Keratinocyte (primary cell): ENCODE measurements at regions not wholly inside any gene's neighbourhood (a gene's known extent, or its start where the extent isn't known, plus 50 kb on each side); places are given as distances from the start of the nearest gene placed in this dataset.

Experiments used
- DNase-seq: peaks from one replicate; pipeline ENCODE4 v3.0.0-alpha.2; 2011; ENCODE audit warnings: low read depth, missing footprints, low spot score
- FAIRE-seq: peaks from 2 replicates; lab custom pipeline; 2011; peaks lifted over from hg19 to GRCh38; lab: Jason Lieb, UNC
- H2AFZ ChIP-seq: 2 replicates; pipeline ENCODE4 v1.6.0; 2012; ENCODE audit warnings: low read length, control low read depth, inconsistent platforms; ENCODE audit not compliant: control insufficient read depth
- H3K27ac ChIP-seq: 2 replicates; pipeline ENCODE4 v1.5.1; 2011; ENCODE audit warnings: low read length; ENCODE audit not compliant: control insufficient read depth, insufficient read depth
- H3K27me3 ChIP-seq: 3 replicates; pipeline ENCODE4 v1.6.0; 2011; ENCODE audit warnings: low read length; ENCODE audit not compliant: control insufficient read depth, insufficient read depth; ENCODE audit errors: extremely low read depth
- H3K36me3 ChIP-seq, 2 experiments: 2 replicates in 1 of 2; 3 replicates in 1 of 2; pipeline ENCODE4 v1.5.1; 2011; ENCODE audit warnings: low read length in 2 of 2, mild to moderate bottlenecking in 1 of 2; ENCODE audit not compliant: control insufficient read depth in 2 of 2, insufficient read depth in 2 of 2; ENCODE audit errors: extremely low read depth in 1 of 2
- H3K4me1 ChIP-seq: 3 replicates; pipeline ENCODE4 v1.5.1; 2011; ENCODE audit warnings: low read length; ENCODE audit not compliant: control insufficient read depth, insufficient read depth; ENCODE audit errors: extremely low read depth
- H3K4me2 ChIP-seq: 3 replicates; pipeline ENCODE4 v1.6.0; 2011; ENCODE audit warnings: low read depth, low read length; ENCODE audit not compliant: control insufficient read depth, insufficient read depth; ENCODE audit errors: extremely low read depth
- H3K4me3 ChIP-seq, 3 experiments: fragments of 200-600 bp in 1 of 3; sonication (generic) in 1 of 3; 2 replicates in 2 of 3; 3 replicates in 1 of 3; pipeline ENCODE4 v1.5.1; 2011 to 2016; ENCODE audit warnings: low read length in 3 of 3, mild to moderate bottlenecking in 3 of 3, control low read depth in 2 of 3, inconsistent platforms in 1 of 3, low read depth in 1 of 3, mixed read lengths in 1 of 3, mixed run types in 1 of 3, moderate library complexity in 1 of 3; ENCODE audit not compliant: control insufficient read depth in 2 of 3, insufficient read depth in 2 of 3; ENCODE audit errors: extremely low read depth in 1 of 3
- H3K79me2 ChIP-seq: 2 replicates; pipeline ENCODE4 v1.6.0; 2012; ENCODE audit warnings: low read length; ENCODE audit not compliant: control insufficient read depth, insufficient read depth
- H3K9ac ChIP-seq: 3 replicates; pipeline ENCODE4 v1.6.0; 2011; ENCODE audit warnings: low read length; ENCODE audit not compliant: control insufficient read depth, insufficient read depth; ENCODE audit errors: extremely low read depth
- H3K9me1 ChIP-seq: 3 replicates; pipeline ENCODE4 v1.6.0; 2011; ENCODE audit warnings: low read length; ENCODE audit not compliant: control insufficient read depth, insufficient read depth; ENCODE audit errors: extremely low read depth
- H3K9me3 ChIP-seq: 2 replicates; pipeline ENCODE4 v1.5.1; 2012; ENCODE audit warnings: low read depth, low read length; ENCODE audit not compliant: control insufficient read depth
- H4K20me1 ChIP-seq: 3 replicates; pipeline ENCODE4 v1.6.0; 2011; ENCODE audit warnings: low read length; ENCODE audit not compliant: control insufficient read depth, insufficient read depth; ENCODE audit errors: extremely low read depth
- EZH2 ChIP-seq: IDR thresholded peaks from one replicate; pipeline ENCODE4 v1.6.1; 2012; ENCODE audit warnings: inconsistent platforms, mild to moderate bottlenecking, low read length, moderate library complexity
- dilution Hi-C: fragments of 300-500 bp; cut with MboI; formaldehyde crosslinking; loops from one replicate; pipeline ENCODE4 v1.7.0; 2020; ENCODE audit warnings: low sequenced_read_pairs; ENCODE audit not compliant: extremely low pct_ligation_motif_present
- TF ChIP-seq, protein P1 (sequence below), 3 experiments: IDR thresholded peaks in 1 of 3; conservative IDR thresholded peaks in 1 of 3; optimal IDR thresholded peaks in 1 of 3; 2 replicates in 2 of 3; 3 replicates in 1 of 3; pipeline versions ENCODE3 to v1.5.1; 2011; ENCODE audit warnings: low read length in 3 of 3, mild to moderate bottlenecking in 3 of 3, moderate library complexity in 2 of 3, control low read depth in 1 of 3, inconsistent platforms in 1 of 3; ENCODE audit not compliant: insufficient read depth in 2 of 3; ENCODE audit errors: extremely low read depth in 1 of 3

DNA sequence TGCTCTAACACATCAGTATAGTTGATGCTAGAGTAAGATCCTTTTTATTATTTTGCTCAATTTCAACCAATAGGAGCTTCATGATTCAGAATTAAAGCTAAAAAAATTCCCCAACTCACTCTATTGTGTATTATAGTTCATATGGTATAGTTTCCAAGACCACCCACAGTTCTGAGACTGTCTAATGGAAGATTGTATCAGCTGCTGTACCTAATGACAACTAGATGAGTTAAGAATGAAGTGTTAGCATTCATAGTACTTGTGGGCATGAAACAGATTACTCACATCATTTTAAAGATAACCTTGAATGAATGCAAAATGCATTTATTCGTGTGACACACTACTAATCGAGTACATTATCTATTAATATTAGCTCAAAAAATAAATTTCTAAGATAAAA is 289.9 kb upstream of the ATP11B start:
- no peak overlapping the region for H3K9ac ChIP-seq
- H3K79me2 ChIP-seq, result no peaks in the 10 kb centered on the region
- no peak overlapping the region for H3K4me3 ChIP-seq
- H4K20me1 ChIP-seq, result no peaks in the 10 kb centered on the region
- H3K36me3 ChIP-seq, result no peaks in the 10 kb centered on the region
- no peak overlapping the region for H3K27ac ChIP-seq
- no peaks in the 10 kb centered on the region for H3K9me3 ChIP-seq
- no peaks in the 10 kb centered on the region for H3K27me3 ChIP-seq
- dilution Hi-C loops, result no loop called here
- H2AFZ ChIP-seq, result no peak overlapping the region
- no peak for TF ChIP-seq EZH2
- TF ChIP-seq, protein P1, sequence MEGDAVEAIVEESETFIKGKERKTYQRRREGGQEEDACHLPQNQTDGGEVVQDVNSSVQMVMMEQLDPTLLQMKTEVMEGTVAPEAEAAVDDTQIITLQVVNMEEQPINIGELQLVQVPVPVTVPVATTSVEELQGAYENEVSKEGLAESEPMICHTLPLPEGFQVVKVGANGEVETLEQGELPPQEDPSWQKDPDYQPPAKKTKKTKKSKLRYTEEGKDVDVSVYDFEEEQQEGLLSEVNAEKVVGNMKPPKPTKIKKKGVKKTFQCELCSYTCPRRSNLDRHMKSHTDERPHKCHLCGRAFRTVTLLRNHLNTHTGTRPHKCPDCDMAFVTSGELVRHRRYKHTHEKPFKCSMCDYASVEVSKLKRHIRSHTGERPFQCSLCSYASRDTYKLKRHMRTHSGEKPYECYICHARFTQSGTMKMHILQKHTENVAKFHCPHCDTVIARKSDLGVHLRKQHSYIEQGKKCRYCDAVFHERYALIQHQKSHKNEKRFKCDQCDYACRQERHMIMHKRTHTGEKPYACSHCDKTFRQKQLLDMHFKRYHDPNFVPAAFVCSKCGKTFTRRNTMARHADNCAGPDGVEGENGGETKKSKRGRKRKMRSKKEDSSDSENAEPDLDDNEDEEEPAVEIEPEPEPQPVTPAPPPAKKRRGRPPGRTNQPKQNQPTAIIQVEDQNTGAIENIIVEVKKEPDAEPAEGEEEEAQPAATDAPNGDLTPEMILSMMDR (optimal IDR thresholded peaks at IDR 0.05 in 1 of 3, IDR thresholded peaks at IDR 0.05 in 1 of 3, conservative IDR thresholded peaks at IDR 0.05 in 1 of 3; ENCODE audit: extremely low read depth in 1 of 3, insufficient read depth in 2 of 3, low read length in 3 of 3), result no peak
- no peak for FAIRE-seq
- no peak for DNase-seq
- H3K4me1 ChIP-seq, result no peaks in the 10 kb centered on the region
- H3K4me2 ChIP-seq, result no peak overlapping the region
- H3K9me1 ChIP-seq, result no peaks in the 10 kb centered on the region

DNA sequence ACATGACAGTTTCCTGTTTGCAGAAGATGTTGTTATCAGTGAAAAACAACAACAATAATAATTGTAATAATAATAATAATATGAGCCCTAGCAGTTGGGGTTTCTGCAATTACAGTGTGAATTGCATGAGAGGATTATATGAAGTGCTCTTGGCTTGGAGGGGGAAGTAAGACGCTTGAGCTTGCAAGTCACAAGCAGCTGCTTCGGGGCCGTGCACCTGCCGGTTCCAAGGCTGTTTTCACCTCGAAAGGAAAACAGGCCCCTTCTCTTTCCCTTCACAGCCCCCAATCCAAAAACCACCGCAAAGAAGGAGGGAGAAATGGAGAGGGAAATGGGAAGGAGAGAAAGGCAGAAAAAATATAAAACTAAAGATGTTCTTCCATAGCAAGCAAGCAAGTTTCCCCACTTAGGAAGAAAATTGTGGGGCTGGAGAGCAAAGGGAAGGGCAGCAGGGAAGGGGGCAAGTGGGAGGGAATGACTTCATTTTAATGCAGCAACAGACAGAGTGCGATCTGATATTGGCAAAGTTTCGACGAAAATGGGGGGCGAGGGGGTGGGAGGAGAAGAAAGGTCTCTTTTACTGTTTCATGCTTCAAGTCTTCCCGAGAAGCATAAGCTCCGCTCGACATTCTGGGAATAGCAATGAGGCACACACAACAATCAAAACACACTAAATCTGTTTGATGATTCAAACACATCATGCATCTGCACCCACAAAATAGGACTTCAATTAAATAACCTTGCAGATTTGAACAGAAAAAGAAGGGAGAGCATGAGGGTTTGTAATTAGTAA is 284.2 kb upstream of the ATP11B start:
- FAIRE-seq (no peak), DNase-seq (no peak)
- Histone ChIP-seq H3K9ac (no peak overlapping the region), H4K20me1 (no peaks in the 10 kb centered on the region), H3K4me1 (no peaks in the 10 kb centered on the region), H2AFZ (no peak overlapping the region), H3K9me3 (no peaks in the 10 kb centered on the region), H3K9me1 (no peaks in the 10 kb centered on the region), H3K27me3 (no peaks in the 10 kb centered on the region), H3K36me3 (no peaks in the 10 kb centered on the region), H3K4me2 (no peak overlapping the region), H3K27ac (no peak overlapping the region), H3K4me3 (no peak overlapping the region), H3K79me2 (no peaks in the 10 kb centered on the region)
- TF ChIP-seq EZH2, result no peak
- TF ChIP-seq, protein P1 (optimal IDR thresholded peaks at IDR 0.05 in 1 of 3, IDR thresholded peaks at IDR 0.05 in 1 of 3, conservative IDR thresholded peaks at IDR 0.05 in 1 of 3; ENCODE audit: extremely low read depth in 1 of 3, insufficient read depth in 2 of 3, low read length in 3 of 3), result no peak
- dilution Hi-C loops, result no loop called here
